ENCODE measurements at regions not wholly inside any gene's neighbourhood (a gene's known extent, or its start where the extent isn't known, plus 50 kb on each side); places are given as distances from the start of the nearest gene placed in this dataset.
"Not testable (repeated sequence)": the region's sequence is repeated elsewhere in the genome, so short reads cannot be mapped to it uniquely, and the experiment has no call there.

DNA sequence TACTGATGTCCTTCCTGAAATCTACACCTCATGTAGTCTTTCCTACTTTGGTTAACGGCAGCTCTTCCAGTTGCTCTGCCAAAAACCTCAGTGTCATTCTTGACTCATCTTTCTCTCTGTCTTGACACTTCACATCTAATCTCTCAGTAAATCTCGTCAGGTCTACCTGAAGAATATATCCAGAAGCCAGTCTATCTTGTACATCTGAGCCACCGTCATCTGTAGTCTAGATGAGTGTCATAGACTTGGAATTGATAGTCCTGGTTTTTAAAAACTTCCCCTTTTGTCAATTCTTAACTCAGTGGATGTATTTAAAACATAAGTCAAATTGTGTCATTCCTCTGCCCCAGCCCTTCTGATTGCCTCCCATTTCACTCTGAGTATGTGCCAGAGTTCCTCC is 90.6 kb downstream of the CCDC74A start:
- H3K4me3 ChIP-seq (ENCODE audit: low read length); H3K9ac ChIP-seq (ENCODE audit: low read depth, low read length); H3K27me3 ChIP-seq (ENCODE audit: control insufficient read depth, insufficient read depth, low read length); H3K36me3 ChIP-seq (ENCODE audit: insufficient read depth, low read length); H3K4me2 ChIP-seq (ENCODE audit: low read length); H3K4me1 ChIP-seq (ENCODE audit: control insufficient read depth, insufficient read depth, low read length); H3K9me3 ChIP-seq (replicated peaks; ENCODE audit: low read length): not testable (repeated sequence)

- H3K4me2 ChIP-seq (ENCODE audit: low read length); H3K9me3 ChIP-seq (replicated peaks; ENCODE audit: low read length); H3K4me3 ChIP-seq (ENCODE audit: low read length); H3K36me3 ChIP-seq (ENCODE audit: insufficient read depth, low read length); H3K27me3 ChIP-seq (ENCODE audit: control insufficient read depth, insufficient read depth, low read length); H3K9ac ChIP-seq (ENCODE audit: low read depth, low read length); H3K4me1 ChIP-seq (ENCODE audit: control insufficient read depth, insufficient read depth, low read length): not testable (repeated sequence)
Observed at GRCh38 chr2:131622874-131623273, 95.2 kb downstream of the CCDC74A start.

GRCh38 chr2:131626011-131626410 is 98.3 kb downstream of the CCDC74A start:
- H3K9ac ChIP-seq (ENCODE audit: low read depth, low read length); H3K9me3 ChIP-seq (replicated peaks; ENCODE audit: low read length); H3K4me1 ChIP-seq (ENCODE audit: control insufficient read depth, insufficient read depth, low read length); H3K36me3 ChIP-seq (ENCODE audit: insufficient read depth, low read length); H3K4me3 ChIP-seq (ENCODE audit: low read length); H3K4me2 ChIP-seq (ENCODE audit: low read length); H3K27me3 ChIP-seq (ENCODE audit: control insufficient read depth, insufficient read depth, low read length): not testable (repeated sequence)

GRCh38 chr2:131626565-131626964 is 98.9 kb downstream of the CCDC74A start:
- H3K36me3 ChIP-seq (ENCODE audit: insufficient read depth, low read length); H3K4me2 ChIP-seq (ENCODE audit: low read length); H3K27me3 ChIP-seq (ENCODE audit: control insufficient read depth, insufficient read depth, low read length); H3K4me1 ChIP-seq (ENCODE audit: control insufficient read depth, insufficient read depth, low read length); H3K9ac ChIP-seq (ENCODE audit: low read depth, low read length); H3K4me3 ChIP-seq (ENCODE audit: low read length); H3K9me3 ChIP-seq (replicated peaks; ENCODE audit: low read length): not testable (repeated sequence)

- not testable (repeated sequence) for H3K36me3 ChIP-seq (ENCODE audit: insufficient read depth, low read length); H3K9ac ChIP-seq (ENCODE audit: low read depth, low read length); H3K9me3 ChIP-seq (replicated peaks; ENCODE audit: low read length); H3K4me3 ChIP-seq (ENCODE audit: low read length); H3K4me1 ChIP-seq (ENCODE audit: control insufficient read depth, insufficient read depth, low read length); H3K27me3 ChIP-seq (ENCODE audit: control insufficient read depth, insufficient read depth, low read length); H3K4me2 ChIP-seq (ENCODE audit: low read length)
Observed at GRCh38 chr2:131627777-131628176, 100.1 kb downstream of the CCDC74A start.

DNA sequence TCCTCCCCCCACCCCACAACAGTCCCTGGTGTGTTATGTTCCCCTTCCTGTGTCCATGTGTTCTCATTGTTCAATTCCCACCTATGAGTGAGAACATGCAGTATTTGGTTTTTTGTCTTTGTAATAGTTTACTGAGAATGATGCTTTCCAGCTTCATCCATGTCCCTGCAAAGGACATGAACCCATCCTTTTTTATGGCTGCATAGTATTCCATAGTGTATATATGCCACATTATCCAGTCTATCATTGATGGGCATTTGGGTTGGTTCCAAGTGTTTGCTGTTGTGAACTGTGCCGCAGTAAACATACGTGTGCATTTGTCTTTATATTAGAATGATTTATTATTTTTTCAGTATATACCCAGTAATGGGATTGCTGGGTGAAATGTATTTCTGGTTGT is 104.0 kb downstream of the CCDC74A start:
- not testable (repeated sequence) for H3K9ac ChIP-seq (ENCODE audit: low read depth, low read length); H3K27me3 ChIP-seq (ENCODE audit: control insufficient read depth, insufficient read depth, low read length); H3K4me3 ChIP-seq (ENCODE audit: low read length); H3K4me1 ChIP-seq (ENCODE audit: control insufficient read depth, insufficient read depth, low read length); H3K36me3 ChIP-seq (ENCODE audit: insufficient read depth, low read length); H3K9me3 ChIP-seq (replicated peaks; ENCODE audit: low read length); H3K4me2 ChIP-seq (ENCODE audit: low read length)

- not testable (repeated sequence) for H3K4me2 ChIP-seq (ENCODE audit: low read length); H3K9me3 ChIP-seq (replicated peaks; ENCODE audit: low read length); H3K4me3 ChIP-seq (ENCODE audit: low read length); H3K36me3 ChIP-seq (ENCODE audit: insufficient read depth, low read length); H3K4me1 ChIP-seq (ENCODE audit: control insufficient read depth, insufficient read depth, low read length); H3K9ac ChIP-seq (ENCODE audit: low read depth, low read length); H3K27me3 ChIP-seq (ENCODE audit: control insufficient read depth, insufficient read depth, low read length)
Observed at GRCh38 chr2:131633405-131633804, 105.7 kb downstream of the CCDC74A start.

DNA sequence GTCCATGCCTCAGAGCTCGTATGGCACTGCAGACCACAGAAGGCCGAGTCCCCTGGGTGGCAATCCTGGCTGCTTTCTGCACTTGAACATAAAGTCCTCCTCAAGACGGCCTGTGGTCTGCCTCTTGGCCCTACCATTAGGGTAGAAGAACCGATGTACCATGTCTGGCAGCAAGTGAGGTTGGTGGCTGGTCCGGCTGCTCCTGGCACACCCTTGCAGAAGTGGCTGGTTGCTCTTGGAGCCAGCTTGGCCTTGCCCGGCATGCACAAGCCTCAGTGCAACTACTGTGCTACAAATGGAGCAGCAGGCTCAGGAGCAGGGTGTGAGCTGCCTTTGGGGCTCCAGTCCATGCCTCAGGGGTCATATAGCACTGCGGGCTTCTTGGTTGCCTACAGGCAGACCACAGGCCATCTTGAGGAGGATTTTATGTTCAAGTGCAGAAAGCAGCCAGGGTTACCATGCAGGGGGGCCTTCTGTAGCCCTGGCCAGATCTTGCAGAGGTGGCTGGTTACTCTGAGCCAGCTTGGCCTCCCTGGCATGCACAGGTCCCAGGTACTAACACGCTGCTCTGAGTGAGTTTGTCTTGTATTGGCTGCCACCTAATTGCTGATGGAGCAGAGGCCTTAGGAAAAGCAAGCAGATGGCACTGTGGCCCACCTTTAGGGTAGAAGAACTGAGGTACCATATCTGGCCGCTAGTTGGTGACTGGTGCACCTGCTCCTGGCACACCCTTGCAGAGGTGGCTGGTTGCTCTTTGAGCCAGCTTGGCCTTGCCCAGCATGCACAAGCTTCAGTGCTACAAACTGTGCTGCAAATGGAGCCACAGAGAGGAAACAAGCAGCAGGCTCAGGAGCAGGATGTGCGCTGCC is 106.4 kb downstream of the CCDC74A start:
- not testable (repeated sequence) for H3K4me3 ChIP-seq (ENCODE audit: low read length); H3K4me2 ChIP-seq (ENCODE audit: low read length); H3K9ac ChIP-seq (ENCODE audit: low read depth, low read length); H3K36me3 ChIP-seq (ENCODE audit: insufficient read depth, low read length); H3K9me3 ChIP-seq (replicated peaks; ENCODE audit: low read length); H3K4me1 ChIP-seq (ENCODE audit: control insufficient read depth, insufficient read depth, low read length); H3K27me3 ChIP-seq (ENCODE audit: control insufficient read depth, insufficient read depth, low read length)

- Histone ChIP-seq H3K9ac (ENCODE audit: low read depth, low read length) (no peak overlapping the region), H3K9me3 (replicated peaks; ENCODE audit: low read length) (no peaks in the 10 kb centered on the region), H3K36me3 (ENCODE audit: insufficient read depth, low read length) (no peaks in the 10 kb centered on the region), H3K4me1 (ENCODE audit: control insufficient read depth, insufficient read depth, low read length) (peaks cover 2% of the 10 kb centered on the region), H3K27me3 (ENCODE audit: control insufficient read depth, insufficient read depth, low read length) (no peaks in the 10 kb centered on the region), H3K4me3 (ENCODE audit: low read length) (no peak overlapping the region), H3K4me2 (ENCODE audit: low read length) (no peak overlapping the region)
Observed at GRCh38 chr2:131635611-131636010, 107.9 kb downstream of the CCDC74A start.

DNA sequence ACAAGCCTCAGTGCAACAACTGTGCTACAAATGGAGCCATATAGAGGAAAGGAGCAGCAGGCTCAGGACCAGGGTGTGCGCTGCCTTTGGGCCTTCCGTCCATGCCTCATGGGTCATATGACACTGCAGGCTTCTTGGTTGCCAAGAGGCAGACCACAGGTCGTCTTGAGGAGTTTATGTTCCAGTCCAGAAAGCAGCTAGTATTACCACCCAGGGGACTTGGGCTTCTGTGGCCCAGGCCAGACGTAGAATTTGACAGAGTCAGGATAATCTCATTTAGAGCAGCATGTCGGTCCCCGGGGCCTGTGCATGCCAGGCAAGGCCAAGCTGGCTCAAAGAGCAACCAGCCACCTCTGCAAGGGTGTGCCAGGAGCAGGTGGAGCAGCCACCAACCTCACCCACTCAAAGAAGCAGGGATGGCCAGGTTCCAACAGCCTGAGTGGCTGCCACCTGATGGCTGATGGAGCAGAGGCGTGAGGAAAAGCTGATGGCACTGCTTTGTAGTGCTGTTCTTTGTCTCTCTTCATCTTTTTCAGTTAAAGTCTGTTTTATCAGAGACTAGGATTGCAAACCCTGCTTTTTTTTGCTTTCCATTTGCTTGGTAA is 109.1 kb downstream of the CCDC74A start:
- H3K27me3 ChIP-seq (ENCODE audit: control insufficient read depth, insufficient read depth, low read length); H3K36me3 ChIP-seq (ENCODE audit: insufficient read depth, low read length): not testable (repeated sequence)

DNA sequence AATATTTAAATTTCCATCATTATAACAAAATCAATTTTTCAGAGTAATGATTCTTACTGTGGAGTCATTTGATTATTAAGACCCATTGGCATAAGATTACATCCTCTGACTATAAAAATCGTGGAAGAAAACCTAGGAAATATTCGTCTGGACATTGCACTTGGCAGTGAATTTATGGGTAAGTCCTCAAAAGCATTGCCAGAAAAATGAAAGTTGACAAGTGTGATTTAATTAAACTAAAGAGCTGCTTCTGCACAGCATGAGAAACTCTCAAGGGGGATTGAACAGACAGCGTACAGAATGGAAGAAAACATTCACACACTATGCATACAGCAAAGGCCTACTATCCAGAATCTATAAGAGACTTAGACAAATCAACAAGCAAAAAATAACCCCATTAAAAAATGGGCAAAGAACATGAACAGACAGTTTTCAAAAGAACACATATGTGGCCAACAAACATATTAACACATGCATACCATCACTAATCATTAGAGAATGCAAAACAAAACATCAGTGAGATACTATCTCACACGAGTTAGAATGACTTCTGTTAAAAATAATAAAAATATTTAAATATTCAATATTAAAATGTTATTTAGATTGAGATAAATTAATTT is 111.4 kb downstream of the CCDC74A start:
- H3K9me3 ChIP-seq (replicated peaks; ENCODE audit: low read length); H3K27me3 ChIP-seq (ENCODE audit: control insufficient read depth, insufficient read depth, low read length); H3K4me3 ChIP-seq (ENCODE audit: low read length); H3K36me3 ChIP-seq (ENCODE audit: insufficient read depth, low read length); H3K4me2 ChIP-seq (ENCODE audit: low read length); H3K9ac ChIP-seq (ENCODE audit: low read depth, low read length): not testable (repeated sequence)
- peaks cover 17% of the 10 kb centered on the region for H3K4me1 ChIP-seq (ENCODE audit: control insufficient read depth, insufficient read depth, low read length)

More for the DNA sequence above, 109.1 kb downstream of the CCDC74A start:
- H3K4me2 ChIP-seq (ENCODE audit: low read length); H3K9me3 ChIP-seq (replicated peaks; ENCODE audit: low read length); H3K9ac ChIP-seq (ENCODE audit: low read depth, low read length); H3K4me3 ChIP-seq (ENCODE audit: low read length): not testable (repeated sequence)
- H3K4me1 ChIP-seq (ENCODE audit: control insufficient read depth, insufficient read depth, low read length): peaks cover 14% of the 10 kb centered on the region
